ENCODE measurements at regions not wholly inside any gene's neighbourhood (a gene's known extent, or its start where the extent isn't known, plus 50 kb on each side); places are given as distances from the start of the nearest gene placed in this dataset.

- H3K9me3 Mint-ChIP-seq: no peaks in the 10 kb centered on the region
- no peak for TF ChIP-seq CTCF (IDR thresholded peaks at IDR 0.05; ENCODE audit: unreplicated experiment in 3 of 3)
- no peaks in the 10 kb centered on the region for H3K27me3 Mint-ChIP-seq (ENCODE audit: low read depth)
- H3K27ac Mint-ChIP-seq: no peak overlapping the region
- no peak overlapping the region for H3K4me3 Mint-ChIP-seq
- no peaks in the 10 kb centered on the region for H3K36me3 Mint-ChIP-seq (ENCODE audit: low read depth)
- no peaks in the 10 kb centered on the region for H3K4me1 Mint-ChIP-seq
Observed at GRCh38 chr2:147165697-147166382, 679.0 kb upstream of the ACVR2A start.

- Mint-ChIP-seq H3K27me3 (ENCODE audit: low read depth) (no peaks in the 10 kb centered on the region), H3K4me1 (no peaks in the 10 kb centered on the region), H3K9me3 (no peaks in the 10 kb centered on the region), H3K36me3 (ENCODE audit: low read depth) (no peaks in the 10 kb centered on the region), H3K4me3 (no peak overlapping the region), H3K27ac (no peak overlapping the region)
- TF ChIP-seq CTCF (IDR thresholded peaks at IDR 0.05; ENCODE audit: unreplicated experiment in 3 of 3): no peak
Observed at GRCh38 chr2:147164563-147164962, 680.3 kb upstream of the ACVR2A start.

- Mint-ChIP-seq H3K4me3 (no peak overlapping the region), H3K4me1 (no peaks in the 10 kb centered on the region), H3K27ac (no peak overlapping the region), H3K27me3 (ENCODE audit: low read depth) (no peaks in the 10 kb centered on the region), H3K36me3 (ENCODE audit: low read depth) (no peaks in the 10 kb centered on the region), H3K9me3 (no peaks in the 10 kb centered on the region)
- TF ChIP-seq CTCF (IDR thresholded peaks at IDR 0.05; ENCODE audit: unreplicated experiment in 3 of 3): no peak
Observed at GRCh38 chr2:147161746-147162145, 683.1 kb upstream of the ACVR2A start.

DNA sequence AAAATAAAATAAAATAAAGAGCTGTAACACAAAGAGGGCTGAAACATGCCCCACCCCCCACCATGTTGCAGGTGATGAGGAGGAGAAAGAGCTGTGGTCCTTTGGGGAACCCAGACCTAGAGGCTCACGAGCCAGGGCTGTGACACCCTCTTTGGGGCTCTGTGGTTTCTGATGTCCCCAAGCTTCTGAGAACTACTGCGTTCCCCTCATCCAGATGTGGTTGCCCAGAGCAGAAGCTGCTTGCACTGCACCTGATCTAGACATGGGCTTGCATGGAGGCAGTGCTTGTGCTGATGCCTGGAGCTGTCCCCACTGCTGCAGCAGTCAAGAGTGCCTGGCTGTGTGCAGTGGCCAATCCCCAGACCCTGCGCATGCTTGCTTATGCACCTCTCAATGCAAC, 687.9 kb upstream of the ACVR2A start:
- H3K27me3 Mint-ChIP-seq (ENCODE audit: low read depth): no peaks in the 10 kb centered on the region
- H3K9me3 Mint-ChIP-seq: peaks cover 15% of the 10 kb centered on the region
- no peak for TF ChIP-seq CTCF (IDR thresholded peaks at IDR 0.05; ENCODE audit: unreplicated experiment in 3 of 3)

GRCh38 chr2:147150241-147150635, 694.6 kb upstream of the ACVR2A start:
- H3K36me3 Mint-ChIP-seq (ENCODE audit: low read depth): no peaks in the 10 kb centered on the region
- H3K27me3 Mint-ChIP-seq (ENCODE audit: low read depth): no peaks in the 10 kb centered on the region
- H3K4me3 Mint-ChIP-seq: no peak overlapping the region
- no peak overlapping the region for H3K27ac Mint-ChIP-seq
- no peak for TF ChIP-seq CTCF (IDR thresholded peaks at IDR 0.05; ENCODE audit: unreplicated experiment in 3 of 3)
- H3K9me3 Mint-ChIP-seq: peaks cover 24% of the 10 kb centered on the region
- H3K4me1 Mint-ChIP-seq: no peaks in the 10 kb centered on the region

More for the DNA sequence above, 687.9 kb upstream of the ACVR2A start:
- Mint-ChIP-seq H3K4me1 (no peaks in the 10 kb centered on the region), H3K27ac (no peak overlapping the region), H3K36me3 (ENCODE audit: low read depth) (no peaks in the 10 kb centered on the region), H3K4me3 (no peak overlapping the region)

GRCh38 chr2:147149575-147150240, 695.1 kb upstream of the ACVR2A start:
- Mint-ChIP-seq H3K9me3 (peaks cover 26% of the 10 kb centered on the region), H3K4me1 (no peaks in the 10 kb centered on the region), H3K27me3 (ENCODE audit: low read depth) (no peaks in the 10 kb centered on the region), H3K36me3 (ENCODE audit: low read depth) (no peaks in the 10 kb centered on the region), H3K27ac (no peak overlapping the region), H3K4me3 (no peak overlapping the region)
- no peak for TF ChIP-seq CTCF (IDR thresholded peaks at IDR 0.05; ENCODE audit: unreplicated experiment in 3 of 3)
